Stimulated activated CD8-positive, alpha-beta memory T cell treated with anti-CD3 and anti-CD28 coated beads, Interleukin-15, amount 100 ng/mL, for 1 hour (primary cell): ENCODE measurements at regions not wholly inside any gene's neighbourhood (a gene's known extent, or its start where the extent isn't known, plus 50 kb on each side); places are given as distances from the start of the nearest gene placed in this dataset.

Experiments
- DNase-seq: peaks from one replicate; pipeline ENCODE4 v3.0.0-alpha.2; 2020; ENCODE audit warnings: low read depth

- DNase-seq = no peak
Measured at GRCh38 chr5:74286734-74287695, 353.5 kb downstream of the ENC1 start.

- no peak for DNase-seq
Measured at GRCh38 chr5:74285675-74286280, 354.8 kb downstream of the ENC1 start.

- DNase-seq = no peak
Measured at GRCh38 chr5:74282490-74282889, 358.0 kb downstream of the ENC1 start.

- no peak for DNase-seq
Measured at GRCh38 chr5:74281166-74281565, 359.4 kb downstream of the ENC1 start.

GRCh38 chr5:74280306-74280705, 360.2 kb downstream of the ENC1 start:
- DNase-seq = no peak

- no peak for DNase-seq
Measured at GRCh38 chr5:74279244-74279643, 361.3 kb downstream of the ENC1 start.

GRCh38 chr5:74277418-74277817, 363.1 kb downstream of the ENC1 start:
- DNase-seq = no peak

GRCh38 chr5:74275171-74275992, 365.1 kb downstream of the ENC1 start:
- DNase-seq = no peak

- no peak for DNase-seq
Measured at GRCh38 chr5:74274326-74274725, 366.2 kb downstream of the ENC1 start.

- DNase-seq = no peak
Measured at GRCh38 chr5:74272831-74273451, 367.6 kb downstream of the ENC1 start.

GRCh38 chr5:74272024-74272775, 368.3 kb downstream of the ENC1 start:
- DNase-seq = no peak

- no peak for DNase-seq
Measured at GRCh38 chr5:74268297-74268696, 372.2 kb downstream of the ENC1 start.

- no peak for DNase-seq
Measured at GRCh38 chr5:74266836-74267235, 373.7 kb downstream of the ENC1 start.

GRCh38 chr5:74266132-74266531, 374.4 kb downstream of the ENC1 start:
- DNase-seq = no peak

- DNase-seq = no peak
Measured at GRCh38 chr5:74262544-74263207, 377.9 kb downstream of the ENC1 start.

- DNase-seq = no peak
Measured at GRCh38 chr5:74261866-74262265, 378.7 kb downstream of the ENC1 start.

GRCh38 chr5:74261421-74261820, 379.1 kb downstream of the ENC1 start:
- no peak for DNase-seq

GRCh38 chr5:74259572-74259971, 381.0 kb downstream of the ENC1 start:
- no peak for DNase-seq

GRCh38 chr5:74258314-74258665, 382.2 kb downstream of the ENC1 start:
- DNase-seq = no peak

GRCh38 chr5:74257645-74258313, 382.7 kb downstream of the ENC1 start:
- no peak for DNase-seq
